ENCODE measurements at regions not wholly inside any gene's neighbourhood (a gene's known extent, or its start where the extent isn't known, plus 50 kb on each side); places are given as distances from the start of the nearest gene placed in this dataset.

DNA sequence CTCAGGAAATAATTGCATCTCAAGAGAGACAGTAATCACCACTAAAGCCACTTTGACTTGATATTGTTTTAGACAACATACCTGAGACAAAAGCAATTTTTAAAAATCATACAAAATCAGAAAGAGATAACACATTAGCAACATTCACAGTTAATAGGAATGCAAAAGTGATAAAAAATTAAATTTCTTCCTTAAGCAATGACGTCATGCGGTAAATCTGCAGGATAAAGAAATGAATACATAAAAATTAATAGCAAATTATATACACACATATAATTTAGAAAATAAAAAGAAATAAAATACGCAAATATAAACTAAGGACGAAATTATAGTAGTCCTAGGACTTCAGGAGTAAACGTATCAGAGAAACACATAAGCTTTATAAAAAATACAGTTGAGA is 866.5 kb upstream of the PRKX start:
- Histone ChIP-seq H4K20me1 (ENCODE audit: insufficient read depth) (no peaks in the 10 kb centered on the region), H3F3A (replicated peaks; ENCODE audit: insufficient read depth) (no peaks in the 10 kb centered on the region), H3K27ac (ENCODE audit: low read depth in 2 of 2, low read length in 1 of 2) (no peak overlapping the region), H3K27me3 (ENCODE audit: insufficient read depth) (no peaks in the 10 kb centered on the region), H3K4me2 (no peak overlapping the region), H3K4me3 (ENCODE audit: low read depth in 2 of 2, low read length in 1 of 2) (no peak overlapping the region), H3K79me2 (ENCODE audit: insufficient read depth) (no peaks in the 10 kb centered on the region), H3K9me2 (no peaks in the 10 kb centered on the region), H3K4me1 (ENCODE audit: control insufficient read depth in 1 of 2, insufficient read depth in 2 of 2, low read depth in 1 of 2, low read length in 1 of 2) (no peaks in the 10 kb centered on the region), H3K36me3 (replicated peaks in 1 of 2; ENCODE audit: control insufficient read depth in 1 of 2, insufficient read depth in 2 of 2, low read length in 1 of 2) (no peaks in the 10 kb centered on the region), H3K9ac (no peak overlapping the region), H2AFZ (ENCODE audit: low read depth) (no peak overlapping the region), H3K9me3 (no peaks in the 10 kb centered on the region)
- TF ChIP-seq CHD2 (IDR thresholded peaks at IDR 0.05; ENCODE audit: low read length, partially characterized antibody): no peak
- 23% methylated on average over 5 of the region's 5 CpGs for WGBS (ENCODE audit: low lambda C conversion rate)
- DNase-seq: no peak
- ChIA-PET CTCF (no interaction called here), POLR2A (no interaction called here)

DNA sequence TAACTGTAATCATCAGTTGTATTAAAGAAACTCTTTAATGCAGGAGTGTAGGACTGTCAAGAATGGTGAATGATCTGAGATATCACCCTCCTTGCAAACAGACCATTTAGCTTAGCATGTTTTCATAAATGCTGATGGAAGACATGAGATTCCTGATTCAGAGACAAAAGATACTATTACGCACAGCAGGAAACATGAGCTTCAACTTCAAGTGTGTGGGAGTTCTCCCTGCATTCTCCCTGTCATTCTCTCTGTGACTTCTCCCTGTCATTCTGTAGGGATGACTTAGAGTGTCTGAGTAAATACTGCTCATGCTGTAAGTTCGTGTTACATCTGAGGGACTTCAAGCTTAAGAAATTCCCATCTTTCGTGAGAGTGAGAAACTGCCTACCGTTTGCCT is 866.0 kb upstream of the PRKX start:
- Histone ChIP-seq H3K36me3 (replicated peaks in 1 of 2; ENCODE audit: control insufficient read depth in 1 of 2, insufficient read depth in 2 of 2, low read length in 1 of 2) (no peaks in the 10 kb centered on the region), H3K9me3 (no peaks in the 10 kb centered on the region; the same call in 1 of the 2 replicates), H3K27ac (ENCODE audit: low read depth in 2 of 2, low read length in 1 of 2) (no peak overlapping the region), H3K4me2 (no peak overlapping the region), H3K9me2 (no peaks in the 10 kb centered on the region), H4K20me1 (ENCODE audit: insufficient read depth) (no peaks in the 10 kb centered on the region), H3F3A (replicated peaks; ENCODE audit: insufficient read depth) (no peaks in the 10 kb centered on the region), H3K4me3 (ENCODE audit: low read depth in 2 of 2, low read length in 1 of 2) (no peak overlapping the region), H3K4me1 (ENCODE audit: control insufficient read depth in 1 of 2, insufficient read depth in 2 of 2, low read depth in 1 of 2, low read length in 1 of 2) (no peaks in the 10 kb centered on the region), H3K79me2 (ENCODE audit: insufficient read depth) (no peaks in the 10 kb centered on the region), H3K27me3 (ENCODE audit: insufficient read depth) (no peaks in the 10 kb centered on the region), H3K9ac (no peak overlapping the region), H2AFZ (ENCODE audit: low read depth) (no peak overlapping the region)
- ChIA-PET CTCF (no interaction called here), POLR2A (no interaction called here)
- DNase-seq: no peak
- WGBS (ENCODE audit: low lambda C conversion rate): 10% methylated on average over 4 of the region's 4 CpGs
- TF ChIP-seq MEF2A (IDR thresholded peaks at IDR 0.05; ENCODE audit: borderline replicate concordance, low read depth) (no peak), FOXJ3 (CRISPR knock-in tag; IDR thresholded peaks at IDR 0.05) (no peak), YY1 (IDR thresholded peaks at IDR 0.05; ENCODE audit: low read depth) (no peak), EZH2phosphoT487 (IDR thresholded peaks at IDR 0.05; ENCODE audit: borderline replicate concordance, low read depth) (no peak), USF2 (IDR thresholded peaks at IDR 0.05; ENCODE audit: borderline replicate concordance, low read depth, low read length) (no peak), TEAD4 (IDR thresholded peaks at IDR 0.05; ENCODE audit: borderline replicate concordance, insufficient read depth) (no peak), REST (IDR thresholded peaks at IDR 0.05; ENCODE audit: low read depth, low read length) (no peak), FOXM1 (IDR thresholded peaks at IDR 0.05; ENCODE audit: low read depth) (no peak), RFX5 (IDR thresholded peaks at IDR 0.05; ENCODE audit: low read length) (no peak), NRF1 (IDR thresholded peaks at IDR 0.05; ENCODE audit: low read depth, low read length) (no peak)
- TF ChIP-seq, protein P1, sequence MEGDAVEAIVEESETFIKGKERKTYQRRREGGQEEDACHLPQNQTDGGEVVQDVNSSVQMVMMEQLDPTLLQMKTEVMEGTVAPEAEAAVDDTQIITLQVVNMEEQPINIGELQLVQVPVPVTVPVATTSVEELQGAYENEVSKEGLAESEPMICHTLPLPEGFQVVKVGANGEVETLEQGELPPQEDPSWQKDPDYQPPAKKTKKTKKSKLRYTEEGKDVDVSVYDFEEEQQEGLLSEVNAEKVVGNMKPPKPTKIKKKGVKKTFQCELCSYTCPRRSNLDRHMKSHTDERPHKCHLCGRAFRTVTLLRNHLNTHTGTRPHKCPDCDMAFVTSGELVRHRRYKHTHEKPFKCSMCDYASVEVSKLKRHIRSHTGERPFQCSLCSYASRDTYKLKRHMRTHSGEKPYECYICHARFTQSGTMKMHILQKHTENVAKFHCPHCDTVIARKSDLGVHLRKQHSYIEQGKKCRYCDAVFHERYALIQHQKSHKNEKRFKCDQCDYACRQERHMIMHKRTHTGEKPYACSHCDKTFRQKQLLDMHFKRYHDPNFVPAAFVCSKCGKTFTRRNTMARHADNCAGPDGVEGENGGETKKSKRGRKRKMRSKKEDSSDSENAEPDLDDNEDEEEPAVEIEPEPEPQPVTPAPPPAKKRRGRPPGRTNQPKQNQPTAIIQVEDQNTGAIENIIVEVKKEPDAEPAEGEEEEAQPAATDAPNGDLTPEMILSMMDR (IDR thresholded peaks at IDR 0.05): no peak

Data from SK-N-SH (cell line).